ENCODE measurements at regions not wholly inside any gene's neighbourhood (a gene's known extent, or its start where the extent isn't known, plus 50 kb on each side); places are given as distances from the start of the nearest gene placed in this dataset.

GRCh38 chr18:24741965-24742724, 281.7 kb downstream of the HRH4 start:
- no peak for DNase-seq

- DNase-seq, result no peak
Observed at GRCh38 chr18:24754583-24755253, 294.3 kb downstream of the HRH4 start.

GRCh38 chr18:24756385-24756784, 295.9 kb downstream of the HRH4 start:
- no peak for DNase-seq

GRCh38 chr18:24757134-24757533, 296.7 kb downstream of the HRH4 start:
- DNase-seq, result no peak

- no peak for DNase-seq
Observed at GRCh38 chr18:24761765-24762164, 301.3 kb downstream of the HRH4 start.

- DNase-seq, result no peak
Observed at GRCh38 chr18:24762511-24762910, 302.1 kb downstream of the HRH4 start.

GRCh38 chr18:24763765-24764513, 303.5 kb downstream of the HRH4 start:
- DNase-seq, result no peak

GRCh38 chr18:24764766-24765165, 304.3 kb downstream of the HRH4 start:
- DNase-seq, result no peak

- DNase-seq, result no peak
Observed at GRCh38 chr18:24766376-24766775, 305.9 kb downstream of the HRH4 start.

- no peak for DNase-seq
Observed at GRCh38 chr18:24770311-24771024, 310.0 kb downstream of the HRH4 start.

- DNase-seq, result no peak
Observed at GRCh38 chr18:24771300-24771699, 310.9 kb downstream of the HRH4 start.

GRCh38 chr18:24773101-24773500, 312.7 kb downstream of the HRH4 start:
- no peak for DNase-seq

- no peak for DNase-seq
Observed at GRCh38 chr18:24776019-24776418, 315.6 kb downstream of the HRH4 start.

- no peak for DNase-seq
Observed at GRCh38 chr18:24778810-24779418, 318.5 kb downstream of the HRH4 start.

- no peak for DNase-seq
Observed at GRCh38 chr18:24782566-24782965, 322.1 kb downstream of the HRH4 start.

GRCh38 chr18:24785019-24785418, 324.6 kb downstream of the HRH4 start:
- no peak for DNase-seq

- no peak for DNase-seq
Observed at GRCh38 chr18:24786027-24786426, 325.6 kb downstream of the HRH4 start.

GRCh38 chr18:24790347-24790746, 329.9 kb downstream of the HRH4 start:
- no peak for DNase-seq

GRCh38 chr18:24791751-24792545, 331.5 kb downstream of the HRH4 start:
- no peak for DNase-seq

- DNase-seq, result no peak
Observed at GRCh38 chr18:24793742-24794141, 333.3 kb downstream of the HRH4 start.

GRCh38 chr18:24795129-24795528, 334.7 kb downstream of the HRH4 start:
- no peak for DNase-seq

GRCh38 chr18:24797981-24798380, 337.5 kb downstream of the HRH4 start:
- DNase-seq, result no peak

Data from CD4-positive, alpha-beta T cell treated with Interleukin-1 beta for 1 hour (primary cell).